ENCODE measurements at regions not wholly inside any gene's neighbourhood (a gene's known extent, or its start where the extent isn't known, plus 50 kb on each side); places are given as distances from the start of the nearest gene placed in this dataset.
"Not testable (repeated sequence)": the region's sequence is repeated elsewhere in the genome, so short reads cannot be mapped to it uniquely, and the experiment has no call there.

DNA sequence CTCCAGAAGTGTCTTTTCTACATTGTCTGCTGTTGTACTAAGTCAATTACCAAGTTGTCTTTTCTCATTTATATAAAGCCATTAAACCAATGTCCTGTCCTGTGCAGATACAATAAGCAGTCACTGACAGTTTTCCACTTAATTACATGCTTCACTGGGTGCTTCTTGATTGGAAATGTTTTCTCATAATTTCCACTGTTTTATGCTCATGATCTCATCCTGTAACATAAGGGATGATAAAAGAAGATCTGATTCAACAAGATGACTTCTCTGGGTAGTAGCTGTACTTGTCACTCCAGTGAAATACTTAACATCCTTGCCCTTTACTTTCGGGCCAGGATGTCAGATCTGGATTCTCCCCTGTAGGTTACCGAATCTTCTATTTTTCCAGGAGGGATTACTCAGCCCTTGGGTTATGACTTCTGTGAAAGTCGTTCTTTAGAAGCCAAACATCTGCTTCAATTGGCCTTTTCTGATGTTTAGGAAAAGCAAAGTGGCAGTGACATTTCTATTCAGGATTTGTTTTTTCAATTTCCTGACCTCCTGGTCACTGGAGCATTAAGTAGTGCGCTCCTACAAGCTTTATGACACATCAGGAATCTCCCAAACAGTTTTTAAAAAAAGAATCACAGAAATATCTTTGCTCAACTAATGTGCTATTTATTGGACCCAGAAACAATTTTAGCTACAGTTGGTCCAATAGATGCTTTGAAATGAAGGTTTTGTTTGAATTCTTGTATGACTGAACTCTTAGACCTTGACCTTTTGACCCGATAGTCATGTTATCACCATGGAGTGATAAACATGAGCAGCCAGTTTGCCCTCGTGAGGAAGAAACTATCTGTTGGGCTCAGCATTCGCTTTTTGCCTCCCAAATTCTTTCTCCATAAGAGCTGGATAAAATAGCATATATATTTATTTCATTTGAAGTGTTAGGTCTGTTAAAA, 234.5 kb upstream of the SSTR1 start:
- no peak for TF ChIP-seq ZNF274 (IDR thresholded peaks at IDR 0.05; ENCODE audit: low read depth, low read length)

DNA sequence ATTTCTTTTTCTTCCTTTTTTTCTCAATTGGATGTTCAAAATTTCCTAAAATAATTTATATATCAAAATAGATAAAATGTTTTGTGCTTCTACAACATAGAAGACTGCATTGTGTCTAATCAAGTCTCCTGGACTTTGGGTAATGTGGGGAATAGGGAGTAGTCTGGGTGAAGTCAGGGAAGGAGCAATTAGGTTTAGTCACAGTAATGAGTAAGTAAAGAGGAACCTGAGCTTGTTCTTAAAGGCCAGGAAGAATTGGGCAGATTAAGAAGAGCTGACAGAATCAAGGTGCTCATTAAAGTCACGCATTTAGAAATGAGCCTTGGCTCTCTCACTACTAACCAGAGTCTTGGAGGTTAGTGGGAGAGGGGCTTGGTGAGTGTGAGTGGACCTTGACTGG, 233.3 kb upstream of the SSTR1 start:
- no peak overlapping the region for H3K4me3 ChIP-seq (ENCODE audit: low read length)

More for the DNA sequence above, 234.5 kb upstream of the SSTR1 start:
- H3K4me3 ChIP-seq (ENCODE audit: low read length): no peak overlapping the region

DNA sequence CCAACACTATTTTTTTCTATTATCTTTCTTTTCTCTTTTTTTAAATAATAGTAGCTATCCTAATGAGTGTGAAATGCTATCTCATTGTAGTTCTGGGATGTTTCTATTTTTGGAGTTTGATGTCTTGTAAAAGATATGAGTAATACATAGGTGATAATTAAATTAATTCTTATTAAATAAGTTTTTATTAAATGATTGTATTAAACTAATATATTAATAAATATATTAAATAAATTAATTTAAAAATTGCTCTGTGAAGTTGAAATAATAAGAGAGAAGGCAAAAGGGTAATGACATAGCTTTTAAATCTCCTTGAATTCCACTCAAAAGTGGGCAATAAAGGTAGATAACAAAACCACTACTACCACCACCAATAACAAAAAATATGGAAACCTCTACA, 230.2 kb upstream of the SSTR1 start:
- no peak overlapping the region for H3K4me3 ChIP-seq (ENCODE audit: low read length)
- no peak for TF ChIP-seq ZNF274 (IDR thresholded peaks at IDR 0.05; ENCODE audit: low read depth, low read length)

More for the DNA sequence above, 233.3 kb upstream of the SSTR1 start:
- no peak for TF ChIP-seq ZNF274 (IDR thresholded peaks at IDR 0.05; ENCODE audit: low read depth, low read length)

DNA sequence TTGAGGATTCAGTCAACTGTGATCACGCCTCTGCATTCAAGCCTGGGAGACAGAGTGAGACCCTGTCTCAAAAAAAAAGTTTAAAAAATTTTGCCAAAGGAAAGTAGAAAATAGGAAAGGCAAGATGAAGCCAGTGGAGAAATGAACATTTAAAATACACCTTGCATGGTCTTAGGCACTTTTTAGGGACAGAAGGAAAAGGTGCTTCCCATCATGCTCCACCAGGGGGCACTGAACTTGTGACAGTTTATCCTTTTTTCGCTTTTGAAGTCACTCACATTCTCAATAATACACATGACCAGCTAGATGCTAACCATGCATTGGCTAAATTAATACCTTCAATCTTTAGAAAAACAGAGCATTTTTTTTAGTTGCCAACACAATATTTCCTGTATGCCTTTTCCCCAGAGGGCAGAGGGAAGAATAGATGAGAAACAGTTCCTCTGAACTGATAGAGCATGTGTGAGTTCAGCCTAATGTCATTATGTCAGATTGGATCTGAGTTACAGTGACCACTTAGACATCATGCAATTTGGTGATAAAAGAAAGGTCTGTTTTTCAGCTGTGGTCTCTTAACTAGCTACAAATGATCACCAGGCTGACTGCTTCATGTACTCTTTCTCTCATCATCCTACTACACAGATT, 221.8 kb upstream of the SSTR1 start:
- TF ChIP-seq ZNF274 (IDR thresholded peaks at IDR 0.05; ENCODE audit: low read depth, low read length): no peak
- H3K4me3 ChIP-seq (ENCODE audit: low read length): no peak overlapping the region

DNA sequence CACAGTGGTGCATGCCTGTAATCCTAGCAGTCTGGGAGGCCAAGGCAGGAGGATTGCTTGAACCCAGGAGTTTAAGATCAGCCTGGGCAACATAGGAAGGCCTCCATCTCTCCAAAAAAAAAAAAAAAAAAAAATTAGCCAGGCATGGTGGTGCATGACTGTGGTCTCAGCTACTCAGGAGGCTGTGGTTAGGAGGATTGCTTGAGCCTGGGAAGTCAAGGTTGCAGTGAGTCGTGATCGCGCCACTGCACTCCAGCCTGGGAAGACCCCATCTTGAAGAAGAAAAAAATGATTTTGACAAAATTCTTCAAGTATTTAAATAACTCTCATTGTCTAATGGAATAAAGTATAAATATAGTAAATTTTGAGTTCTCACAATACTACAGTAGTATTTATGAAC, 219.2 kb upstream of the SSTR1 start:
- no peak for TF ChIP-seq ZNF274 (IDR thresholded peaks at IDR 0.05; ENCODE audit: low read depth, low read length)
- no peak overlapping the region for H3K4me3 ChIP-seq (ENCODE audit: low read length)

DNA sequence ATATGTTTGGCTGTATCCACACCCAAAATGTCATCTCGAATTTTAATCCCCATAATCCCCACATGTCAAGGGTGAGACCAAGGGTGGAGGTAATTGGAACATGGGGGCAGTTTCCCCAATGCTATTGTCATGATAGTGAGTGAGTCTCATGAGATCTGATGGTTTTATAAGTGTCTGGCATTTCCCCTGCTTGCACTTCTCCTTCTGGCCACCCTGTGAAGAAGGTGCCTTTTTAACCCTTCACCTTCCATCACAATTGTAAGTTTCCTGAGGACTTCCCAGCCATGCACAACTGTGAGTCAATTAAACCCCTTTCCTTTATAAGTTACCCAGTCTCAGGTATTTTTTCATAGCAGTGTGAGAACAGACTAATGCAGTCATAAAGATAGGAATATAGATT, 216.7 kb upstream of the SSTR1 start:
- TF ChIP-seq ZNF274 (IDR thresholded peaks at IDR 0.05; ENCODE audit: low read depth, low read length): no peak
- H3K4me3 ChIP-seq (ENCODE audit: low read length): no peak overlapping the region

DNA sequence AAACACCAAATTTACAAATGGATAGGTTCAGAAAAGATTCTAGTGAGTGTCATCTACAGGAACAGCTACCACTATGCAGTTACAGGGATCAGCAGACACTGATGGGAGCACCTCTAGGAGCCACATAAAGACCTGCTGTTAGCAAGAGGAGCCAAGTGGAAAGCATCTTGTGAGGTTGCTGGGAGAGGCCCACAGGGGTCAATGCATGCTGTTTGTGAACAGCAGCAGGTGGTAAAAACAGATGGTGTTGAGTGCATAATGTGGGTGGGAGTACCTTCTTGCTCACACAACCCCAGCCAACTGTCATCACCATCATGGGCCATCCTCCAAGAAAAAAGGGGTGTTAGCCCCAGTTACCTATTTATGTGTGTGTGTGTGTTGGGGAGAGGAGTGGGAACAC, 215.2 kb upstream of the SSTR1 start:
- no peak overlapping the region for H3K4me3 ChIP-seq (ENCODE audit: low read length)
- no peak for TF ChIP-seq ZNF274 (IDR thresholded peaks at IDR 0.05; ENCODE audit: low read depth, low read length)

DNA sequence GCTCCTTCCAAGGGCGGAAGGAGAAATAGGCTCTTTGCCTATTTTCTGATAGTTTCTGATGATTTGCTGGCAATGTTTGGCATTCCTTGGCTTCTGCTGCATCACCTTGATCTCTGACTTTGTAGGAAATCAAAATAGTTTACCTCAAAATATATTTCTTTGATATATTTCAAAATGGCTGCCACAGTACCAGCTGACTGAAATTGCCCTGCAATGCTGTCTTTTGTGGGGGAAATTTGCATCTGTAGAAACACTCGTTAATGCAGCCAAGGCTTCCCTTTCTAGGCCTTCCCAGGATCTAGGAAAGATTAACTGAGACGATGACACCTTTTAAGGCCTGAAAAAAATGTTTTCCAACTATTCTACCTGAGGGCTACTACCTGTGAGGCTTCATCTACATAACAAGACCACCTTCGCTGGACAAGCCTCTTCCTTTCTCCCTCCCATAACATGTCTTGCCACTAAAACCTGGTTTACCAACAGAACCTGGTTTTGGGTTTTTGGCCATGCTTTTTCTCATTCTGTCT, 212.8 kb upstream of the SSTR1 start:
- TF ChIP-seq ZNF274 (IDR thresholded peaks at IDR 0.05; ENCODE audit: low read depth, low read length): no peak
- H3K4me3 ChIP-seq (ENCODE audit: low read length): no peak overlapping the region

DNA sequence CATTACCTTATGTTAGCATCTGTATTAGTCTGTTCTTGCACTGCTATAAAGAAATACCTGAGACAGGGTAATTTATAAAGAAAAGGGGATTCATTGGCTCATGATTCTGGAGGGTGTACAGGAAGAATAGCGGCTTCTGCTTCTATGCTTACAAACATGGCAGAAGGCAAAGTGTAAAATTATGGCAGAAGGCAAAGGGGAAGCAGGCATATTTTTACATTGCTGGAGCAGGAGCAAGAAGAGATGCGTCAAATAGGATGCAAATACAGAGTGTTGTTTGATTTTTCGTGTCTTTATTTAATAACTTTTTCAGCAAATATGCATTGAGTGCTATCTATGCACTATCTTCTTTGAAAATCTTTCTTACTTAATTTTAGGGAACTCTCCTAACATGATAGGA, 210.7 kb upstream of the SSTR1 start:
- no peak for TF ChIP-seq ZNF274 (IDR thresholded peaks at IDR 0.05; ENCODE audit: low read depth, low read length)
- no peak overlapping the region for H3K4me3 ChIP-seq (ENCODE audit: low read length)

DNA sequence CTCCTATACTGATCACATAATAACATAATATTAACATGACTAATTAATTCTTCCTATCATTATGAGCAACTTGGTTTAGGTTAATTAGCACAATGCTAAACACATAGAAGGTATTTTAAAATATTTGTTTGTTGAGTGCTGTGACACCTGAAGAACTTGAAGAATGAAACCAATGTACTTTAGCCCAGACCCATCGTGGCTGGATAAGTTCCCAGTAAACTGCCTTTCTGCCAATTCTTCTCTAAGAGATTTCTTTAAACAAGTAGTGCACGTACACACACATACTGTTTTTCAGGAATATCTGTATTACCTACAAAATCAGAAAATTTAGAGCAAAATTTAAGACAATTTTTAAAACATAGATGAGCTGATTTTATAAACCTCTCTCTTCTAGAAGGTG, 207.4 kb upstream of the SSTR1 start:
- H3K4me3 ChIP-seq (ENCODE audit: low read length): no peak overlapping the region
- TF ChIP-seq ZNF274 (IDR thresholded peaks at IDR 0.05; ENCODE audit: low read depth, low read length): no peak

DNA sequence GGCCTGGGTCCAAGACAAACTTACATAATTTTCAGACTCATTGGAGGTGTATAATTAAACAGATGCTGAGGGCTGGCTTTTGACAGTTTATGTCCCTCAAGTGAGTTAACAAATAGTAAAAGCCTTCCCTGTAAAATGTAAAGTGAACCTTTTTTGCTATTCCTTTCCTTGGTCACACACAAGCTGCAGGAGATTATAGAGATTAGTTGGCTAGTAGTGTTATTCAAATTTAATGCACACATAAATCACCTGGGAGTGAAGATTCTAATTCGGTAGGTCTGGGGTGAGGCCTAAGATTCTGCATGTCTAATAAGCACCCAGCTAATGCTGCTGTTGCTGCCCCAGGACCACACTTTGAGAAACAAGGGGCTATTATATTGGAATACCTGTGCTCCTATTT, 206.2 kb upstream of the SSTR1 start:
- no peak overlapping the region for H3K4me3 ChIP-seq (ENCODE audit: low read length)
- no peak for TF ChIP-seq ZNF274 (IDR thresholded peaks at IDR 0.05; ENCODE audit: low read depth, low read length)

DNA sequence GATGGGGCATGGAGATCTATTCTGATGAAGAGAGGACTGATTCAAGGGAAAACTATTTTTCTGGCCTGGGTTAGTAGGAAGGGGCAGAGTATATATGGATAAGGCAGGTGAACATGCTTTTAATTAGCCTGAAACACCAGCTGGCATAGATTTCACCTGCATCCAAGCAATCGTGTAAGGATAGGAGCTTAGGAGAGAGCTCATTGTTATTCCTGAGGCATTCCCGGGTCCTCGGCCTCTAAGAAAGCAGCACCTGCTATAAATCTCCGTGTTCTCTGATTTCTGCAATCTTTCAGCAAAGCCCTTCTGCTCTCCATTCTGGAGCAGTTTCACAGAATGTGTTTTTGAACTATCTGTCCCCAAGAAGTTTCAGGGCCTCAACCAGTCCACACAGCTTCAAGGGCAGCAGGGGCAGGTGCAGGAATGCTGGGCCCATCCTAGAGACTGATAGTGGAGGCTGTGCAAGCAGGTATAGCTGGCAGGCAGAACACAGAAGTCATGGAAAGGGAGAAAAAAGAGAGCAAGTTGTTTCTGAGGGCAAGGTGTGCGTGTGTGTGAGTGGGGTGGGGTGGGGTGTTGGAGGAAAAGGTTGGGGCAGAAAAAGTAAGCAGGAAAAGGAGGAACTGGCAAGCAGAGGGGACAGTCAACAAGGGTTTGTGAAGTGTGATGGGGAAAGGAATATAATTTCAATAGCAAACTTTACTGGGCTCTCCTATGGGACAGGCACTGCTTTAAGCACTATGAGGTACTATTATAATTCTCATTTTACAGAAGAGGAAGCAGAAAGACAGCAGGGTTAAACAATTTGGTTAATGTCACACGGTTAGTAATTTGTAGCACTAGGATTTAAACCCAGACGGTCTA, 203.7 kb upstream of the SSTR1 start:
- no peak overlapping the region for H3K4me3 ChIP-seq (ENCODE audit: low read length)
- TF ChIP-seq ZNF274 (IDR thresholded peaks at IDR 0.05; ENCODE audit: low read depth, low read length): no peak

DNA sequence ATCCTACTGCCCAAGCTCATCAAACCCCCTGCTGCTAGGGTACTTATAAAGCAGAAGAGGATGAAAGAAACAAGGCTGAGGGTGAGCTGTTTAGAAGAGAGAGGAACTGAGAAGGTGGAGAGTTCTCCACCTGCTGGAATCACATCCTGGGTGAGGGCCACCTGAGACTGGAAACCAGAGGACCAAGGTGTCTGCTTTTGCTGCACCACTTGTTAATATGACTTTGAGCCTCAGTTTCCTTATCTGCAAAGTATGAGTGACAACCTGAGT, 203.2 kb upstream of the SSTR1 start:
- no peak overlapping the region for H3K4me3 ChIP-seq (ENCODE audit: low read length)
- TF ChIP-seq ZNF274 (IDR thresholded peaks at IDR 0.05; ENCODE audit: low read depth, low read length): no peak

DNA sequence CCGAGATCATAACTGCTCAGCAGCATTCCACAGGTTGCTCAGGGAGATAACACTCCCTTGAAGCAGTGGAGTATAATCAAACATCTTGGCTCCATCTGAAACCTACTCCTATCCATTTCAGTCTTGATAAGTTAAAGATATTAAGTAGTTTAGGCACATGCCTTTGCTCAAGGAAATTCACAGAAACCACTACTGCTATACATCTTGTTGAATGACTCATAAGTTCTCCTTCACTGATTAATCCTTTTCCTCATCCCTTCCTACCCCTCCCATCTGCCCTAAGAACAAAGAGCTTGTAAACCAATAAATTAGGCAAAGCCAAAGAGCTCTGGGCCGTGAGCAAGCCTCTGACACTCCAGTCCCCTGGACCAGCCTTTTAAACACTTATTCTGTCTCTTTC, 196.5 kb upstream of the SSTR1 start:
- not testable (repeated sequence) for H3K4me3 ChIP-seq (ENCODE audit: low read length)

All from GM08714 (cell line).